ENCODE measurements at regions not wholly inside any gene's neighbourhood (a gene's known extent, or its start where the extent isn't known, plus 50 kb on each side); places are given as distances from the start of the nearest gene placed in this dataset.

GRCh38 chr4:100248476-100248875 lies 58.2 kb upstream of the DDIT4L start:
- no peak overlapping the region for H3K4me3 ChIP-seq (ENCODE audit: low read depth in 1 of 5, low read length in 5 of 5)
- peaks cover 0 to 7% (median 6%) of the 10 kb centered on the region in 5 donors for H3K9me3 ChIP-seq (ENCODE audit: control insufficient read depth in 5 of 5, low read length in 5 of 5)
- H3K27me3 ChIP-seq (ENCODE audit: control insufficient read depth in 5 of 5, insufficient read depth in 4 of 5, low read length in 5 of 5), result no peaks in the 10 kb centered on the region
- H3K36me3 ChIP-seq (ENCODE audit: control insufficient read depth in 5 of 5, insufficient read depth in 5 of 5, low read length in 5 of 5), result no peaks in the 10 kb centered on the region
- H3K27ac ChIP-seq (ENCODE audit: low read depth, low read length), result no peak overlapping the region
- no peaks in the 10 kb centered on the region for H3K4me1 ChIP-seq (ENCODE audit: control insufficient read depth in 5 of 5, insufficient read depth in 5 of 5, low read length in 5 of 5)
- H3K9ac ChIP-seq (ENCODE audit: low read length in 5 of 5), result no peak overlapping the region

GRCh38 chr4:100246697-100247096 lies 56.4 kb upstream of the DDIT4L start:
- H3K9me3 ChIP-seq (ENCODE audit: control insufficient read depth in 5 of 5, low read length in 5 of 5), result peaks cover 0 to 7% (median 6%) of the 10 kb centered on the region in 5 donors
- no peak overlapping the region for H3K9ac ChIP-seq (ENCODE audit: low read length in 5 of 5)
- H3K36me3 ChIP-seq (ENCODE audit: control insufficient read depth in 5 of 5, insufficient read depth in 5 of 5, low read length in 5 of 5), result no peaks in the 10 kb centered on the region
- no peaks in the 10 kb centered on the region for H3K4me1 ChIP-seq (ENCODE audit: control insufficient read depth in 5 of 5, insufficient read depth in 5 of 5, low read length in 5 of 5)
- no peak overlapping the region for H3K4me3 ChIP-seq (ENCODE audit: low read depth in 1 of 5, low read length in 5 of 5)
- no peaks in the 10 kb centered on the region for H3K27me3 ChIP-seq (ENCODE audit: control insufficient read depth in 5 of 5, insufficient read depth in 4 of 5, low read length in 5 of 5)
- H3K27ac ChIP-seq (ENCODE audit: low read depth, low read length), result no peak overlapping the region

- Histone ChIP-seq H3K27me3 (ENCODE audit: control insufficient read depth in 5 of 5, insufficient read depth in 4 of 5, low read length in 5 of 5) (no peaks in the 10 kb centered on the region), H3K9me3 (ENCODE audit: control insufficient read depth in 5 of 5, low read length in 5 of 5) (peaks cover 0 to 7% (median 6%) of the 10 kb centered on the region in 5 donors), H3K27ac (ENCODE audit: low read depth, low read length) (no peak overlapping the region), H3K4me3 (ENCODE audit: low read depth in 1 of 5, low read length in 5 of 5) (no peak overlapping the region), H3K9ac (ENCODE audit: low read length in 5 of 5) (no peak overlapping the region), H3K36me3 (ENCODE audit: control insufficient read depth in 5 of 5, insufficient read depth in 5 of 5, low read length in 5 of 5) (no peaks in the 10 kb centered on the region), H3K4me1 (ENCODE audit: control insufficient read depth in 5 of 5, insufficient read depth in 5 of 5, low read length in 5 of 5) (peaks cover 0 to 8% (median 5%) of the 10 kb centered on the region in 5 donors)
Measured at GRCh38 chr4:100244347-100244746, 54.1 kb upstream of the DDIT4L start.
